GM03348 (cell line): ENCODE measurements at regions not wholly inside any gene's neighbourhood (a gene's known extent, or its start where the extent isn't known, plus 50 kb on each side); places are given as distances from the start of the nearest gene placed in this dataset.
"Not testable (repeated sequence)": the region's sequence is repeated elsewhere in the genome, so short reads cannot be mapped to it uniquely, and the experiment has no call there.

Experiments
- DNase-seq: peaks from one replicate; pipeline ENCODE4 v3.0.0; 2012; ENCODE audit warnings: low spot score

DNA sequence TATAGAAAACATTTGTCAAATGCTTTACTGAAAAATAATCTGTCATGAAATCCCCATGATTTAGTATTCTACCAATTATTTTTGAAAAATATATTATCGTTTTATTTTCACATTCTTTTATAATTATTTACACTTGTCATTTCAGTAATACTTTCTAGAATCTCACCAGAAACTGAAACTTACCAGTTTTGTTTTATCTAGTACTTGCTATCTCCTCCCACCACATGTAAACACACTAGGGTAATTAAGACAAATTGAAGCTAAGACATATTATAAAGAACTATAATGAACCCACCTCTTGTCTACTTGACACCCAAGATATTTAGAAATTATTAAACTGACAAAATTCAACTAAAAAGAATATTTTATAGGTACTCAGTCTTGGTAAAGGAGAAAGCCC lies 51.5 kb upstream of the GRM3 start:
- DNase-seq = no peak

DNA sequence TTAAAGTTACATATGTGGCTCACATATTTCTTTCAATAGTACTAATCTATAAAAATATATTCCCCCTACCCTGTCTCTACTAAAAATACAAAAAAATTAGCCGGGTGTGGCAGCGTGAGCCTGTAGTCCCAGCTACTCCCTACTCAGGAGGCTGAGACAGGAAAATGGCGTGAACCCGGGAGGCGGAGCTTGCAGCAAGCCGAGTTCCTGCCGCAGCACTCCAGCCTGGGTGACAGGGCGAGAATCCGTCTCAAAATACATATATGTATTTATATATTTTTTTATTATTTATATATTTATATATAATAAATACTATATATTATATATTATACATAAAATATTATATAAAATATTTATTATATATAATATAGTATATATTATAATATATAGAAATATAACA lies 69.7 kb upstream of the GRM3 start:
- no peak for DNase-seq

DNA sequence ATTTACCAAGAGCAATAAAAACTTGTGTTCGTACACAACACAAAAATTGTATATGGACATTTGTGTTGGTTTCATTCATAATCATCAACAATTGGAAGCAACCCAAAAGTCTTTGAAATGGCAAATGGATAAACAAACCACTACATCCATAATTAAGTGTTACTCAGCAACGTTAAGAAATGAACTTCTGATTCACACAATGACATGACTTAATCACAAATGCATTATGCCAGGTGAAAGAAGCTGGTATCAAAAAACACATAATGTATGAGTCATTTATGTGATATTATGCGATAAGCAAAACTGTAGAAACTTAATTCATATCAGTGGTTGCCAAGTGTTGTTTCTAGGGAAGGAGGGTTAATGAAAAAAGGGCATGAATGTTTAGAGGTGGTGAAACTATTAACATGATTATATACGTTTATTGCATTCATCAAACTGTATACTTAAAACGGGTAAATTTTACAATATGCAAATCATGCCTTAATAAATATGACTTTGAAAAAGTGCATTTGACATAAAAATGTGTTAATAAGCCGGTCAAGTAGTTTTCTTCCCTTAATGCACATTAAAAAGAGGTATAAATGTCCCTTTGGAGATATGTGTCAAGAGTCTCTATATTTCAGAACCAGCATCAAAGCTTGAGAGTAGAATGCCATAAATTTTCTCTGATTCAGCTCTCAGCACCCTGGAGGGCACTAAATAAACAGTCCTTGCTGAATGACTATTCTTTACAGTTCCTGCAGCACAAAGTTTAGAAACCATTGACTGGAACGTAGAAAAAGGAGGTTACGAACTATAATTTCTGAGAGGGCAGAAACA lies 84.8 kb upstream of the GRM3 start:
- no peak for DNase-seq

DNA sequence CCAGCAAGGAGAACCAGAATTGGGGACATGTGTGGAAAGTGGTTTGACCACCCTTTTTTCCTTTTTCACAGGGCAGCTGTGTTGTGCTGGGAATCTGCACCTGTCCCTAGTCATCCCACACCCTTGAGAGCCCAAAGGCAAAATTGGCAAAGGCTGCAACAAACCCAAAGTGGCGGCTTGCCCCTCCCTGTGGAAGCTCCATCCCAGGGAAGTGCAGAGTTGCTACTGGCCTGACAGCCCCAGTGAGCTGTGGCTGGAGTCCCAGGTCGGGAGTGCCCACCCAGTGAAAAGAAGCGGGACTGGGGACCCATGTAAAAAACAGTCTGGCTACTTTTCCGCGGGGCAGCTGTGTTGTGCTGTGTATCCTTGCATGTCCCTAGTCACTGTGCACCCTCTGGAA lies 109.1 kb upstream of the GRM3 start:
- no peak for DNase-seq

DNA sequence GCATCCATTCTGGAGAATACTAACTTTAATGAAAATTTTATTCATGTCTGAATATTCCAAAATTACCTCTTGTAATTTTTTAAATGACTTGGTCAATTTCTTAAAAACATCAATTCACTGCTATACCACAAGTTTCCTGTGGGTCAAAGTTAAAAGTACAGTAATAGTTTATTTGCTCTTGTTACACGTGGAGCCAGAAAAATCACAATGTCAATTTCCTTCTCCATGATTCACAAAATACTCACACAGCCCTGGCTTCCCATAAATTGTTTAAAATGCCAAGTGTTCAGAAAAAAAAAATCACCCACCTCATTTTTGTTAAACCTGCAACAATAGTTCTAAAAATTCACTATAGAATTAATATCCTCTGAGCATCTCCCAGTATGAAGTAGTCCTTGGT lies 139.5 kb upstream of the GRM3 start:
- DNase-seq = no peak

DNA sequence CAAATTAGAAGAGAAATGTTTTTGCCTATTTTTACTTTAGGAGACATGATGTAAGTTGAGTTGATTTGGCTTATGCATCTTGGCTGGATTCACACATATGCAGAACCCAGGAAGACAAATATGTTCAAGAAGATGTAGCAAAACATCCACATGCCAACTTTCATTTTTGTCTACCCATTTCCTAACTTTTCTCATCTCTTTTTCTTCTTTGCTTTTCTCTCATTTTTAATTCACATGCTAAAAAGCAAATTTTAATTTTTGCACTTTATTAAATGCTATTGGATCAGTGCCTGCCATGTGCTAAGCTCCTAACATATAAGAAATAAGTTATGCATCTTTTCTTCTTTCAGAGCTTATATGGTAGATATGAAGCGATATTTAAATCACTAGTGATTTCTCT lies 143.7 kb upstream of the GRM3 start:
- DNase-seq = no peak

DNA sequence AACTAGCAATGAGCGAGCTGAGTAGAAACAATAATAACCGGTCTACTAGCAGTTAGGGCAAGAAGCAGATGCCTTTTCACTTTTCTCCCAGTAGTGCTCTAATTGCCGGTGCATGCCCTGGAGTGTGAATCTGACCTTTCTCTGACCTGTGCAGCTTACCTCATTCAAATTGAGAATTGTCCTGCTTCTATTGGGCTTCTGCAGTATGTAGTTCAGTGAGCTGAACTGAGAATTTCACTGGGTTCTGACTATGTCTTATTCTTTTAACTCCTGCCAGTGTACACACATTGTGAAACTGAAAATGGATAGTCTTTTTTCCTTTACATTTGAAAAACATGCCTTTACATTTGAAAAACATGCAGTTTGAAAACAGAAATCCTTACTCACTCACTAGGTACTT lies 157.9 kb upstream of the GRM3 start:
- DNase-seq = no peak

DNA sequence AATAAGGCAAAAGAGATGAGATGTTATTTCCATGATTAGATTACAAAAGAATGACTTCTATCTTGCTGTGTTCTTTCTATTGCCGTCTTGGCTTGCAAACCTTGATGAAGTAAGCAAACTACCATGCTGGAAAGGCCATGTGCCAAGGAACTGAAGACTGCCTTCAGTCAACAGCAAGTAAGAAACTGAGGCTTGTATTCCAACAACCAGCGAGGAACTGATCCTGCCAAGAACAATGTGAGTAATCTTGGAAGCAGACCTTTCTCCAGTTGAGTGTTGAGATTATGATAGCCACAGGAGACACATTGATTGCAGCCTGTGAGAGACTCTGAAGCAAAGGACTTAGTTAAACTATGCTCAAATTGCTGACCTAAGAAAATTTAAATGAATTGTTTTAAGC lies 164.6 kb upstream of the GRM3 start:
- DNase-seq = no peak

DNA sequence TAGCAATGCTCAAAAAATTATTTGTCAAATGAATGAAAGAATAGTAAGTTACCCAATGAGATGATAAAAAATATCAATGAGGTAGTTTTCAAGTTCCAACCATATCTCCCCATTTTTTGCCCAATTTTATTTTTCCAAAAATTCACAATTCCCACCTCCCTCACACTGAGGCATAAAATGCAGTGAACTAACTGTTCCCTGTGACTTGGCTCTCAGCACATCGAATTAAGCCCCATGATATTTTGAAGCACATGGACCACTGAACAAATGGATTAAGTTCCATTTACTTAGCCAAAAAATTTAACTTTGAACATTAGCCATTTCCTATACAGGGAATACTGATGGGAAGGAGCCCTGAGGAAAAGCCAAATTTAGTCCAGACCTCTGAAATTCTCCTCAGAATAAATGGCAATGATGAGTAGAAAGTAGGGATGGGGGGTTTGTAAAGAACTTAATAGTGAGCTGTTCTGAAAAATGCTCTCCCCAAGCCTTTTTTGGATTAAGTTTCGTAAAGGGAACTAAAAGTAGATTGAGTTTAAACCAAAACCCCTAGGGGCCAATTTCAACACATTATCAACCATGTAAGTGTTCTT lies 166.3 kb upstream of the GRM3 start:
- no peak for DNase-seq

DNA sequence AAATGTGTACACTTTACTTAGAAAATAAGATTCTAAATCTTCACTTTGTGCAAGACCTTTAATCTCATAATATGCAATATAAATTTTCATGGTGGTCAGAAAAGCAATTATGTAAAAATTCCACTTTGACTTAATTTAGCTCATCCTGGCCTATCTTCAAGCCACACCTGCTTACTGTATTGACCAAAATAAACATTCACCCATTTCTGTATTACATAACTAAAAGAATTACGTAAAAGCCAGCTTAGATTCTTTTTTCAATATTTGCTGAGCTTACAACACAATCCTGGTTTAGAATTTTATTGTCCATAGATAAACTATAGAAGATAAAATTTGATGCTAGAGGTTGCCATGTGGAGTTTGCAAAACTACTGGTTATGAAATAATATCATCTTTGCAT lies 172.9 kb upstream of the GRM3 start:
- no peak for DNase-seq

DNA sequence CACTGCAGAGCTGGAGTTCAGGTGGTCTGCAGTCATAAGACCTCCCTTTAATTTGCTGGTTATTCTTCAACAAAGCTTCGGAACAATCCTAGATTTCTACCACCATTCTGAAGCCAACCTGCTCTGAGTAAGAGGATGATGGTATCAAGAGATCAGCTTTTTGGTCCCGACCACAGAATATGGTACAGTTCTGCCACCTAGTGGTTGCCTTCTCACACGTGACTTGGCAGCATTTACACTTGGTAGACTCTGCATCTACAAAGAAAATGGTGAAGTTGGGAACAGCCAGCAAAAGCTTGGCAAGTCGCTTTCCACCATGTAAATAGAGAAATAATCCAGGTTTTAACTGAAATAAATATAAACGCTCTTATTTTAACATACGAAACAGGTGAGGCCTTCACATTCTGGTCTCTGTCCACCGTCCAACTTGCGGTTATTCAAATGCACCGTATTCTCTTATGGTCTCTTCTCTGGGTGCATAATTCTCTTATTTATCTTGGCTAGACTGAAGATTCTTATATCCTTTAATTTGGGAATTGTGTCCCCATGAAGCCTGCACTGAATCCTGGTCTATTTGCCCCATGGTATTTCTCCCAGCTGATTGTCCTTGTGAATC lies 173.9 kb upstream of the GRM3 start:
- peak; percentile 38 for DNase-seq

DNA sequence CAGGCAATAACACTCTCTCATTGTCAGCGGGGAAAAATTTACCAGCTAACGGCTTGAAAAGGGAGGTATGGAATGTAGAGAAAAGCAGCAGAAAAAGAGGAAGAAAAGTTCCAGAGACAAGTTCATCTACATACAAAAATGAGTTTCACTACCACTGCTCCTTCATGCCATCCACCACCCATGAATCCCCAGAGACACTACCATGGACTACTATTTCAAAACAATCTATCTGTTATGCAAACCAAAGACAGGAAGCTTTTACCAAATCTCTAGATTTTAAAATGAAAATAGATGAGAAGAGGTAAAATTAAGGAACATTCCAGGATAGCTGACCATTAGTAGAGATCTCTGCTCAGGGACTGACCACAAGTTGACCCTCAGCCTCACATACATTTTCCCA lies 189.0 kb upstream of the GRM3 start:
- DNase-seq = no peak

DNA sequence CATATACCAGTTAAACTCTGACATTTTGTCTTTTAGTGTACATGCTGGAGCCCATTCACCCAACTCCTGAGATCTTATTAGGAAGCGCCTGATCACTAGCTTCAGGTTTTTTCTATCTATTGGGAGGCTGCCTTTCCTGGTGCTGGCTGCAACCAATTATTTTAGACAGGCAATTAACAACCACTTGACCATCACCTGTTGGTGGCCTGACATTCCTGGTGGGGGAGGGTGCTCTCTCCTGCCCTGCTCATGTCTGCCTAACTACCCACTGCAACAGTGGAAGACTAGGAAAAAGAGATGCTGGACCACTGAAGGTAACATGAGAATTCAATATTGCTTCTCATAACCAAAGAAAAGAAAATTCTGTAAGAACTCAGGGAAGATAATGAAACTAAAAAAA lies 190.3 kb upstream of the GRM3 start:
- no peak for DNase-seq

DNA sequence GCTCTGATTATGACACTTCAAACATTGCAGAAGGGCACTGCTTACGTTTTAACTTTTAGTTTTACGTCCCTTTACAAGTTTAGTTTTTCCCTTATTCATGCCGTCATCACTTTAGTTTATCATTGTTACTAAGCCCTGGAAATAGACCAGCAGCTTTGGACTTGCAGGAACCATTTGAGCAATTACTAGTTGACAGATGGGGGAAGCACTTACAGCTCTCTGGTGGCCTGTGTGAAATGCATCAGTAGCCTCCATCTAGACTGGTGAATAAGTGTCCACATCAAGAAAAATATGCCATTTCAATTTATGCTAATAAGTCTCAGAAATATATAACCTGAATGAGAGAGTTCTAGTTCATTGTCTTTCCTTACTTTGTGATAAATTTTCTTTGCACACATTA lies 194.9 kb upstream of the GRM3 start:
- no peak for DNase-seq

DNA sequence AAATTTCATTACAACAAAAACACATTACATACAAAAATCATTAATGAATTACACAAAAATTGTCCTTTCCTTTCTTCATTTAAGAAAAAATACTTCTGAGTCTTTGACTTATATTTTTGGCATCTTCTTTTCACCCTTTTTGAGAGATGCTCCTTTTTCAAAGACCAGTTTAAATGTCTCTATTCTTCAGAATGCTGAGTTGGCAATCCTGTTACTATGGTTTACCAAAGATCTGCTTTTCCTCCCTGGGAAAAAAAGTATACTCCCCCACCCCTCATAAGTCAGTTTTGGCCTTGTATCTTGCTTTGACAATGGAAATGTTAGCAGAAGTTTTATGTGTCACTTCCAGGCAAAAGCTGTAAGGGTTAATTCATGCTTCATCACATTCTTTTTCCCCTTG lies 198.4 kb upstream of the GRM3 start:
- no peak for DNase-seq

DNA sequence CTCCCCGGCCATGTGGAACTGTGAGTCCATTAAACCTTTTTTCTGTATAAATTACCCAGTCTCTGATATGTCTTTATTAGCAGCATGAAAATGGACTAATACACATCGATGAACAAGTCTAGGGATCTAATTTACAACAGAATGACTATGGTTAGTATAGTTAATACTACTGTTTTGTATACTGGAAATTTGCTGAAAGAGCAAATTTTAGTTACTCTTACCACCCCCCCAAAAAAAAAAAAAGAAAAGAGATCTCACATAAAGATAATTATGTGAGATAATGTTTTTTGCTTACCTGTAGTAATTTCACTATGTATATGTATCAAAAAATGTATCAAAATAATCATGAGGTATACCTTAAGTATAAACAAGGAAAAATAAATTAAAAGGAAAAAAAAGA lies 199.5 kb upstream of the GRM3 start:
- DNase-seq = no peak

DNA sequence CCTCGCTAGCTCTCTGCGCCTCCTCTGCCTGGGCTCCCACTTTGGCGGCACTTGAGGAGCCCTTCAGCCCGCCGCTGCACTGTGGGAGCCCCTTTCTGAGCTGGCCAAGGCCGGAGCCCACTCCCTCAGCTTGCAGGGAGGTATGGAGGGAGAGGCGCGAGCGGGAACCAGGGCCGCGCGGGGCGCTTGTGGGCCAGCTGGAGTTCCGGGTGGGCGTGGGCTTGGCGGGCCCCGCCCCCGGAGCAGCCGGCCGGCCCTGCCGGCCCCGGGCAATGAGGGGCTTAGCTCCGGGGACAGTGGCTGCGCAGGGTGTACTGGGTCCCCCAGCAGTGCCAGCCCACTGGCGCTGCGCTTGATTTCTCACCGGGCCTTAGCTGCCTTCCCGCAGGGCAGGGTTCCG lies 203.3 kb upstream of the GRM3 start:
- not testable (repeated sequence) for DNase-seq

DNA sequence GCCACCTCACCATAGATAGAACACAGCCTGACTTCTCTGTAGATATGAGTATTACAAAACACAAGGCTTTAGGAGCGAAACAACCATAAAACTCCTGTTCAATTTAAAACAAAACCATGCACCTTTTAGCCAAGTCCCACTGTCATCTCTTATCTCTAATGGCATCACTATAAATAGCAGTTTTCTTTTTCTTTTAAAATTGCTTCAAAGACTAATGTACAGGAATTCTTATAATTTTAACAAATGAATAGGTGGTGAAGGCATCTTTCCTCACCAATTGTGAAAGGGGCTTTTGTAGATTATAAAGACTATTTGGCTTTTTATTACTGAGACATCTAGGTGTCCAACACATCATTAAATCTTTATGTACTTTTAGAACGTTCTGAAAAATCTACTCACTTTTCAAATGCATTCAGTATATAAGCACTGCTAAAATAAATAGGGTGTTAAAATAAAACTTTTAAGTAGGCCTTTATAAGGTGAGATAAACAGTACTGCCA lies 205.7 kb upstream of the GRM3 start:
- DNase-seq = no peak

DNA sequence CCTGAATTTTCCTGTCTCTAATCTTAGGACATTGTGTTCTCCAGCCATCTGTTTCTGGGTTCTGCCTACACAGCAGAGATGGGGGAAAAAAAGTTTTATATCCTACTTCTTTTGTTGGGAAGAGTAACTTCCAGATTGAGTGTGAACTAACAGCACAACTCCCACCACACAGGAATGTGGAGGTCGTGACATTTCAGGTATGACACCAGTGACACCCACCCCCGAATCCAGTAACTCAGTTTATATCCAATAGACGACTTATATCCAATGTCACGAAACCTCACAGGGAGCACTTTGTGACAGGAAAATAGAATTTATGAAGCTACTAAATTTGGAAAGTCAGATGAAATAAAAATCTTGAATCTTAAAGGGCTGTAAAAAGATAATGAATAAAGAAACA lies 211.9 kb upstream of the GRM3 start:
- DNase-seq = no peak

DNA sequence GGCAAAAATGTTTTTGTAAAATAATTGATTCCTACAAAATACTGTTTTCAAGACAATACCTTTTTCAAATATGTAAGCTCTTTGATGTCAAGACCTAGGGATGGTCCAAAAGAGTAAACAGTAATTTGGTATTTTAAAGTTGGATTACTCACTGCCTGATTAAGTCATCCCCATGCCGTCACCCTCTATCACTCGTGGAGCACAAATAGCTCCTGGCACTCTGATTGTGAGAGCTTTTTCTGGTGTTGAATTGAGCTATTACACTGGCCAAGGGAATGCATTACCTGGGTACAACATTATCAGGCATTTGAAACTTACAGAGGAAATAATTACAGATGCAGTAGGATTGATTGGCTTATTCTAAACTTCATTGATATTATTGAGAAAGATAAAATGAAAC lies 231.9 kb upstream of the GRM3 start:
- DNase-seq = no peak

DNA sequence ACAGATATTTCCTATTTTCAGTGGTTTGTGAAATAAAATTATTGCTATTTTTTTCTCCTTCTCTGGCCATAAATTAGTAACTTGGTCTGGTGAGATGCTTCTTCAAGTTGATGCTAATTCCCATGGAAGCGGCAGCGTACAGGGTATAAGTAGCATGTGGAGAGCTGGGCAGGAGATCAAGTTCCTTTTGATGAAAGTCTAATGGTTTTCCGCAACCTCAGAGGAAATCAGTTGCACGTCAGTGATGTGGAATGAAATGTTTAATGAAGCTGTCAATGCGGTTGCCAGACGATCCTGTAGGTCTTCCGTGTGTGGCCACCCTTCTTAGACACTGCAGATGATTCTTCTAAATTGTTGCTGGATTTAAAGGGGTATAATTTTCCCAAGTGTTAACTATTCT lies 236.4 kb upstream of the GRM3 start:
- no peak for DNase-seq

DNA sequence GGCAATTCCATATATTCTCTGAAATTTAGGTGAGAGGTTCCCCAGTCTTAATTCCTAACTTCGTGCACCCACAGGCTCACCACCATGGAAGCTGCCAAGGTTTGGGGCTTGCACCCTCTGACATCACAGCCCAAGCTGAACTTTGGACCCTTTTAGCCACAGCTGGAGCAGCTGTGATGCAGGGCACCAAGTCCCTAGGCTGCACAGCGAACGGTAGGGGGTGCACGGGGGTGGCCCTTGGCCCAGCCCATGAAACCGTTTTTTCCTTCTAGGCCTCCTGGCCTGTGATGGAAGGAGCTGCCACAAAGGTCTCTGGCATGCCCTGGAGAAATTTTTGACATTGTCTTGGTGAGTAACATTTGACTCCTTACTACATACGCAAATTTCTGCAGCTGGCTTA lies 251.9 kb upstream of the GRM3 start:
- no peak for DNase-seq

DNA sequence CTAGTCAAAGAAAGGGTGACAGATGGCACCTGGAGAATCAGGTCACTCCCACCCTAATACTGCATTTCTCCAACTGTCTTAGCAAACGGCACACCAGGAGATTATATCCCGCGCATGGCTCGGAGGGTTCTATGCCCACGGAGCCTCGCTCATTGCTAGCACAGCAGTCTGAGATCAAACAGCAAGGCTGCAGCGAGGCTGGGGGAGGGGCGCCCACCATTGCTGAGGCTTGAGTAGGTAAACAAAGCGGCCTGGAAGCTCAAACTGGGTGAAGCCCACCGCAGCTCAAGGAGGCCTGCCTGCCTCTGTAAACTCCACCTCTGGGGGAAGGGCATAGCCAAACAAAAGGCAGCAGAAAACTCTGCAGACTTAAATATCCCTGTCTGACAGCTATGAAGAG lies 268.1 kb upstream of the GRM3 start:
- not testable (repeated sequence) for DNase-seq

DNA sequence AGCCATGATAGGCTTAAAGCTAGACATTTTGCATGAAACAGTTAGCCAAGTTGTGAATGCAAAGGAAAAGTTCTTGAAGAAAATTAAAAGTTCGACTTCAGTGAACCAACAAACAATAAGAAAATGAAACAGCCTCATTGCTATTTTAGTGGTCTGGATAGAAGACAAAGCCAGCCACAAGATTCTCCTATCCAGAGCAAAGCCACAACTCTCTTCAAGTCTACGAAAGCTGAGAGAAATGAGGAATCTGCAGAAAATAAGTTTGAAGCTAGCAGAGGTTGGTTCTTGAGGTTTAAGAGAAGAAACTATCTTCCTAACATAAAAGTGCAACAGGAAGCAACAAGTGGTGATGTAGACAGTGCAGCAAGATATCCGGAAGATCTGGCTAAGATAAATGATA lies 271.4 kb upstream of the GRM3 start:
- no peak for DNase-seq
